Activated T-cell treated with anti-CD3 and anti-CD28 coated beads, Interleukin-2, amount 50 U/mL, for 1 hour (primary cell): ENCODE measurements at regions not wholly inside any gene's neighbourhood (a gene's known extent, or its start where the extent isn't known, plus 50 kb on each side); places are given as distances from the start of the nearest gene placed in this dataset.
"Not testable (repeated sequence)": the region's sequence is repeated elsewhere in the genome, so short reads cannot be mapped to it uniquely, and the experiment has no call there.

Experiments used
- DNase-seq: peaks from one replicate; pipeline ENCODE4 v3.0.0-alpha.2; 2020

DNA sequence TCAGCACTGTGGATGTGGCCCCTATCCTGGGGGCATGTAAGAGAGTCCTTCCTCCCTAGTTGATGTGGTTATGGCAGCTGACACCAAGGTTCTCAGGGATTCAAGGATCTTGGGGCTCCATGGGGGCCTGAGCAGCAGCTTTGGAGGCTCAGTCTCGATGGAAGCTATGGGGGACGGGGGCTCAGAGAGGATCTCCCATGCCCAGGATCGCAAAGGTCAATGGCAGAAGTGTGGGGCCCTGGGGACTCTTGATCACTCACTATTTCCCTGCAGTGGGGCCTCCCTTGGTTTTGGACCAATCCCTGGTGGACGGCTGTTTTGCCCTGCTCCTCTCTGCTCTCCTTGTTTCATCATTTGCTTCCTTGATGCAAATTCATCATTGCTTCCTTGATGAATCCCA is 885.9 kb downstream of the CDH8 start:
- DNase-seq = no peak

GRCh38 chr16:61149709-61150108 is 886.5 kb downstream of the CDH8 start:
- no peak for DNase-seq

GRCh38 chr16:61148930-61149329 is 887.3 kb downstream of the CDH8 start:
- DNase-seq = no peak

GRCh38 chr16:61146429-61146828 is 889.8 kb downstream of the CDH8 start:
- DNase-seq = no peak

DNA sequence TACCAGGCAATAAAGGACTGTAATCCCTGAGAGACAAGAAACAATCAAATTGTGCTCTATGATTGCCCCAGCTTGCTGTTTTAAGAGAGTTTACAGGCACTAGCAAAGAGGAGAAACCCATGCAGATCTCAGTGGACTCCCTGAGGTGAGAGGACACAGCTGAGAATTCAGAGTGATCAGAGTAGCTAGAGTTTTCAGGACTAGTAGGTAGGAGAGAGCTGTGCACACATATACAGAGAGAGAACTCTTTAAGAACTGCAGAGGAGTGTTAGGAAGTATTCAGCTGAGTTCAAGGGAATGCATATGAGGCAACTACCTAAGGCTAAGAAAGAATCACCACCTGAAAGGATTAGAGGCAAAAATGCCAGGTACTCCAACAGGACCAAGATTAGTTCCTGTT is 904.8 kb downstream of the CDH8 start:
- no peak for DNase-seq

- no peak for DNase-seq
Measured at GRCh38 chr16:61128545-61129323, 907.5 kb downstream of the CDH8 start.

- no peak for DNase-seq
Measured at GRCh38 chr16:61105544-61105943, 930.7 kb downstream of the CDH8 start.

- DNase-seq = no peak
Measured at GRCh38 chr16:61098505-61098904, 937.7 kb downstream of the CDH8 start.

DNA sequence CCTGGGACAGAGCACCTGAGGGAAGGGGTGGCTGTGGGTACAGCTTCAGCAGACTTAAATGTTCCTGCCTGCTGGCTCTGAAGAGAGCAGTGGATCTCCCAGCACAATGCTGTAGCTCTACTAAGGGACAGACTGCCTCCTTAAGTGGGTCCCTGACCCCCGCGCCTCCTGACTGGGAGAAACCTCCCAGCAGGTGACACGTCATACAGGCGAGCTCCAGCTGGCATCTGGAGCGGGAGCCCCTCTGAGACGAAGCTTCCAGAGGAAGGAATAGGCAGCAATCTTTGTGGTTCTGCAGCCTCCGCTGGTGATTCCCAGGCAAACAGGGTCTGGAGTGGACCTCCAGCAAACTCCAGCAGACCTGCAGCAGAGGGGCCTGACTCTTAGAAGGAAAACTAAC is 944.9 kb downstream of the CDH8 start:
- DNase-seq = not testable (repeated sequence)

GRCh38 chr16:61083711-61084110 is 952.5 kb downstream of the CDH8 start:
- no peak for DNase-seq

DNA sequence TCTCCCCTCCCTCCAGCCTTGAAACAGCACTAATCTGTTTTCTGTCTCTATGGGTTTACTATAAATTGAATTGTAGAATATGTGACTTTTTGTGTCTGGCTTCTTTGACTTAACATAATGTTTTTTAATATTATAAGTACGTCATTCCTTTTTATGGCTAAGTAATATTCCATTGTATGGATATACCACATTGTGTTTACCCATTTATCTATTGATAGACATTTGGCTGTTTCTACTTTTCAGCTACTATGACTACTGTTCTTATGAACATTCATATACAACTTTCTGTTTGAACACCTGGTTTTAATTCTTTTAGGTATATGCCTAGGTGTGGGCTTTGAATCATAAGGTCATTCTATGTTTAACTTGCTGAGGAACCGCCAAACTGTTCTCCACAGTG is 961.9 kb downstream of the CDH8 start:
- no peak for DNase-seq

- no peak for DNase-seq
Measured at GRCh38 chr16:61057635-61058034, 978.6 kb downstream of the CDH8 start.

- DNase-seq = no peak
Measured at GRCh38 chr16:61050547-61050946, 985.7 kb downstream of the CDH8 start.

DNA sequence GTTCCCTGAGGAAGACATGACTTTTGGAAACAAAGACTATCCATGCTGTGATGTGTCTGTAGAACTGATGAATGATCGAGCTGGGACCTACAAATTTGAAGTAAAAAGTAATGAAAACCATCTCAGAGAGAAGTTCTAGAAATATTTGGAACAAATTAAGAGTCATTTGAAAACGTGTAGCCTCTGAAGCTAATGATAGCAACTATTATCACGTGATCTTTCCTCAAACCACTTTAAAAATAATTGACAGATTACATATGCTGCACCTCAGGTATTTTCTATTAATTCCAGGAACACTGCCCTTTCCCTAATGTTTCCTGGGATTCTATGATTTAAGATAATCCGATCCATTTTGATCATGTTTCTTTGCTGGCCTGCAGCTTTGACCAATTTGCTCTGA is 990.3 kb downstream of the CDH8 start:
- no peak for DNase-seq

- no peak for DNase-seq
Measured at GRCh38 chr16:61042737-61043136, 993.5 kb downstream of the CDH8 start.

DNA sequence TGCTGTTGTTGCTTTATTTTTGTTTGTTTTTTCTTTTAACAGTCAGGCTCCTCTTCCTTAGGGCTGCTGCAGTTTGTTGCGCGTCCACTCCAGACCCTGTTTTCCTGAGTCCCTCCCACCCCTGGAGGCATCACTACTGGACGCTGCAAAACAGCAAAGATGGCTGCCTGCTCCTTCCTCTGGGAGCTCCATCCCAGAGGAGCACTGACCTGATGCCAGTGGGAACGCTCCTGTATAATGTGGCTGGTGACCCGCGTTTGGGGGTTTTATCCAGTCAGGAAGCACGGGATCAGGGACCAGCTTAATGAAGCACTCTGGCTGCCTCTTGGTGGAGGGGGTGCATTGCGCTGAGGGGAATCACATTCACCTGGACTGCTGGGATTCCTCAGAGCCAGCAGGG is 1005.6 kb downstream of the CDH8 start:
- DNase-seq = no peak

DNA sequence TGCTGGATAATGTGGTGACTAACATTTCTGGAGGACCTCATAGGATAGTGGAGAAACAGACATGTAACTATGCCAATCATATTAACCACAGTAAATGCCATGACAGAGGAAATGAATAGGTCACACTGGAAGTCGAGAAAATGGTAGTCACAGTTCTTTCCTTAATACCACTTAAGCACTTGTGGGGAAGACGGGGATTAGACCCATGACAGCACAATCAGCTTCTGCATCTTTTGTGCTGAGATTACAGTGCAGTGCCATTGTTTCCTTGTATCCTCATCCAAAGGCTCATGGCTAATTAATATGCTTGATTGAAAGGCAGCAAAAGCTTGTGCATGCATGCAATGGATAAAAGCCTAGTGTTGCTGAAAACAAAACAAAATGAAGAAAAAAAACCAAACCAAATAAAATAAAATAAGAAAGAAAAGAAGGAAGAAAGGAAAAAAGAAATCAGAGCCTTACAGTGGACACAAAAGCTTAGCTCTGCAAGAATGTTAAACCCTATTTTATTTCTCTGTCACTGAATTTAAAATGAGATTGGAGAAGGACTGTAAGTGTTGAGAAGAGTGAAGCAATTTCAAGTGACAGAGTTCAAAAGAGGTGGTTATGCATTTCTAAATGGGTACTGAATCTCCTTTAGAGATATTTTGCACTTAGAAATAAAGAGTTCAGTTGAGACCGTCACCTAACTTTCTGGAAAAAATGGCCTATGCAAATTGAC is 1011.9 kb downstream of the CDH8 start:
- no peak for DNase-seq

DNA sequence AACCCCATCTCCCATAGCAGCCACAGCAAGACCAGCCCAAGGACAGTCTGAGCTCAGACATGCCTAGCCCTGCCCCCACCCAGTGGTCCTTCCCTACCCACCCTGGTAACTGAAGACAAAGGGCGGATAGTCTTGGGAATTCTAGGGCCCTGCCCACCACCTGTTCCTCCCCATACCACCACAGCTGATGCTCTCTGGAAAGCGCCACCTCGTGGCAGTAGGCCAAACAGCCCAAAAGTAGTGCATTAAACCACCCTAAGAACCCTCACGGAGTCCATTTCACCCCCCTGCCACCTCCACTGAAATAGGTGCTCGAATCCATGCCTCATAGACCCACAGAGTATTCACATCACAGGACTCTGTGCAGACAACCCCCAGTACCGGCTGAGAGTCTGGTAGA is 1021.4 kb downstream of the CDH8 start:
- DNase-seq = no peak

DNA sequence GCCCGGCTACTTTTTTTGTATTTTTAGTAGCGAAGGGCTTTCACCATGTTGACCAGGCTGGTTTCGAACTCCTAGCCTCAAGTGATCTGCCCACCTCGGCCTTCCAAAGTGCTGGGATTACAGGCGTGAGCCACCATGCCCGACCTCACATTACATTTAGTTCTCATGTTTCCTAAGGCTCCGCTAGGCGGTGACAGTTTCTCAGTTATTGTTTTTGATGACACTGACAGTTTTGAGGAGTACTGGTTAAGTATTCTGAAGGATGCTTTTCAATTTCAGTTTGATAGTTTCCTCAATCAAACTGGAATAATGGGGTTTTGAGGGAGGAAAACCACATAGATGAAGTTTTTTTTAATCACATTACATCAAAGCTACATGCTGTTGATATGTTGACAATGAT is 1028.5 kb downstream of the CDH8 start:
- no peak for DNase-seq

GRCh38 chr16:61005952-61006351 is 1030.3 kb downstream of the CDH8 start:
- DNase-seq = no peak

DNA sequence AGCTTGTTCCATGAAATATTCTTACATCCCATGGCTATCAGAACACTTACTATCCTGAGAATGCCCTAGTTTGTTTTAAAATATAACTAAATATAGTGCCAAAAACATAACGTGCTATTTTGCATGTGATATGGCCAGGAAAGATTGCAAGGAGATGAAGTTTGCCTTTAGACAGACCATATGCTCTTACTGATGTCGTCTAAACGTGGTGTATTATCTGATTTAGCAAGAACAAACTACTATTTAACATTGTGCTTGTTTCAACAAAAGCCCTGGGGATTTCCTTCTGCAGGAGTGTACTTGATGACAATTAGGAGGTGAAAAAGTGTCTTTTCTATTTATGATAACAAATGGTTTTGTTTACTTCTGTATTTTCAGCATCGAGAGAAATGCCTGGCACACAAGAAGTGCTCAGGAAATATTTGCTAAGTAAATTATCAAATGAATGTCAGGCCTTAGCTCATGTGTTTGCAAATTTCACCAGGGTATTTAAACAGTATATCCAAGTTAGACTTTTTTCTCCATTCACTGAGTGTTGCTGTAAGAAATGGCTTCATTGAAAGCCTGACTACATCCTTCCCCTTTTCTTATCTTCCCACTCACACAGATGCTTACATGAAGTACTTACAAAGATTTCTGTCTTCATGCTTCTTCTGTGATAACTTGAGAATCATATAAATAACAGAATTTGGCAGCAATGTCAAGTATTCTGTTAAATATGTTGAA is 1033.6 kb downstream of the CDH8 start:
- DNase-seq = no peak

GRCh38 chr16:60991886-60992285 is 1044.4 kb downstream of the CDH8 start:
- DNase-seq = no peak

- DNase-seq = no peak
Measured at GRCh38 chr16:60989592-60989991, 1046.6 kb downstream of the CDH8 start.

GRCh38 chr16:60979119-60979518 is 1057.1 kb downstream of the CDH8 start:
- DNase-seq = no peak
